ENCODE measurements at regions not wholly inside any gene's neighbourhood (a gene's known extent, or its start where the extent isn't known, plus 50 kb on each side); places are given as distances from the start of the nearest gene placed in this dataset.

DNA sequence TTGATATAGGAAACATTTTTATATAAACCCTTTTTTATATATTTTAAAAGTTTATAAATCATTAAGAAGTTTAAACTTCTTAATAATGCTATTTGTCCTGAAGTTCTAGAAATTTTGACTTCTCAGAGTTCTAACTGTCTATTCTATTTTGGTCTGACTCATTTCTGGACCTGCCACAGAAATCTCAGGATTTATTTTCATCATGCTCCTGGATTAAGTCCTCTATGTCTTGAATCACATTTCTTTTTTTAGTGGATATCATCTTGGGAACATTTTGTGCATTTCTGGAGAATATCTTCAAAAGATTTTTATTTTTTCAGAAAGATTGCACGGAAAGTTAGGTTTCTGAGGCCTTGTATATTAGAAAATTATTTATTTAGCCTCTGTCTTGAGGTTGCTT is 289.1 kb downstream of the NDFIP2 start:
- DNase-seq: no peak

DNA sequence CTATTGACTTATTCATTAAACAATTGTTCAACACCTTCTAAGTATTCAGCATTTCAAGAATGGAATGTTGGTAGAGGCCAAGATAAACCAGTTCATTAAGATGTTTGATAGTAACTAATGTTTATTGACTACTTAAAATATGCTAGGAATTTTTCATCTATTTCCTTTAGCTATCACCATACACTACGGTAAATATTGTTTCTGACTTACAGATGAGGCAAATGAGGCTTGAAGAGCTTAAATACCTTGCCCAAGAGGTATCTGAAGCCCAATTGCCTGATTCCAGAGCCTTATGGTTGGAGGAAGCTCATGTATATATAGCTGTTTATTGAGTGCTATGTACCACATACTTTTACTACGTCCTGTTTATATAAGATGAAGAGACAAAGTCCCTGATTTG is 286.2 kb downstream of the NDFIP2 start:
- DNase-seq: peak; percentile 71

DNA sequence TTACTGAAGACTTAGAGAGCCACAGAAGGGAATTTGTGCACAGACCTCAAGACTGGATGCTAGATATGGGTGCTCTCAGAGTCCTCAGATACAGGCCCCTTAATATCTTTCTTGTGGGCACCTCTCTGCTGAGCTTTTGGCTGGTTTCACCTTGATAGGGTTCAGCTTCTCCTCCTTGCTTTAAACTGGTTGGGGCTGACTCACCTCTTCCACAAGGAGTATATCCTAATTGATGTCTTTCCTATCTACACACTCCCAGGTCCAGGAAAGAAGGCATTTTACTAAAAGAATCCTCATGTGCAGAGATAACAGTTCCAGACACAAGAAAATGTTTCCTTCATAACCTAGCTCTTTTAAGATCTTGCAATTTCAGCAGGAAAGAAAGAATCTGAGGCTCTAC is 284.4 kb downstream of the NDFIP2 start:
- no peak for DNase-seq

DNA sequence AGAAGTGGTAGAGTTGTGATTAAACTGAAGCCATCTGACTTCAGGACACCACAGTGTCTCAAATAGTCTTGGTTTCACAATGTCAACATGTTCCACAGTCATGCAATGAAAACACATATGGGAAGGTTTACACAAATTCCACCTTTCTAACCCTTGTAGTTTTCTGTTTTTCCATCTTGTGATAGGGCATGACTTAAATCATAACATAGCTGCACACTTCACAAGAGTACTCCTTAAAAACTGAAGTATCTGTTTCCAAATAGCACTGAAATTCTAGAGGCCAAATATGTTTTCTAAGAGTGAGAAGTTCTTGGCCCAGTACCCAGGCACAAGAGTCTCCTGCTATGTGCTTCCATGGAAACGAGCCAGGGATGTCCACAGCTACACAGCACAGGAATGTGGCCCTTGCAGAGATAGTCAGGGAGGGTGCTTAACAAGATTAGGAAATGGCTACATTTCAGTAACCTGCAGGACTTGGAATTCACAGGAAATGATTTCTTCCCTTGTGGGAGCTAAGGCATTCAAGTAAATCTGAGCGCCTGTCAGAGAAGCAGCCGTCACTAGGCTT is 269.1 kb downstream of the NDFIP2 start:
- peak; percentile 87 for DNase-seq

DNA sequence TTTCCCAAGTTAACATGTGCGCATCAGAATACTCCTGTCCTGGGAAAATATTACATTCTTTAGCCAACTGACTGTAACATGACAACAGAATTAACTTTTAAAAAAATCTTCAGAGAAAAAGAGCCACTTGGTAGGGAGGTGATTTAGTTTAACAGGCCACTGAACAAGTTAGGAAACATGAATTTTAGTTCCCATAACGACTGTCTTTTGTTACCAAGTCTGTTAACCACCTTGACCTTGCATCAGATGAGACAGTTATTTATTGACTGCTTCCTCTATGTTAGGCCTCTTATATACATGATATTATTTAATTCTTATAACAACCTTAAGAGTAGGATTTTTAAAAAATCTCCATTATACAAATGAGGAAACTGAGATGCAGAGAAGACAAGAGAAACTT is 268.6 kb downstream of the NDFIP2 start:
- no peak for DNase-seq

DNA sequence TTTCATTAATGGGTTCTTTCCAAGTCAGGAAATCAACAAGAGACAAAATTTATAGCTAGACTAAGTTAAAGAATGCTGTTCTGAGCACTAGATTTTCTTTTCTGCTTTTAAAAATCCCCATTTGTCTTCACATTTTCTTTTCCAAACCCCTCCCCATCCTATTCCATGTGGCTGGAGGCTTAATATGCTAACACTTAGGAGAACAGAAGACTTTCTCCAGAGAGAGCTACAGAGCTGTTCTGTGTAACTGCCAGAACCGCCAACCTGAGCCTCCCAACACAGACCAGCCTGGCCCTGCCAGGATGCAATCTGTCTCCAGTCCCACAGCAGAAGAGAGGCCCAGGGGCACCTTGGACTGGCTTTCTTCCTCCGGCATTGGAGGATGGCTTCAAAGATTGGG is 264.1 kb downstream of the NDFIP2 start:
- no peak for DNase-seq

DNA sequence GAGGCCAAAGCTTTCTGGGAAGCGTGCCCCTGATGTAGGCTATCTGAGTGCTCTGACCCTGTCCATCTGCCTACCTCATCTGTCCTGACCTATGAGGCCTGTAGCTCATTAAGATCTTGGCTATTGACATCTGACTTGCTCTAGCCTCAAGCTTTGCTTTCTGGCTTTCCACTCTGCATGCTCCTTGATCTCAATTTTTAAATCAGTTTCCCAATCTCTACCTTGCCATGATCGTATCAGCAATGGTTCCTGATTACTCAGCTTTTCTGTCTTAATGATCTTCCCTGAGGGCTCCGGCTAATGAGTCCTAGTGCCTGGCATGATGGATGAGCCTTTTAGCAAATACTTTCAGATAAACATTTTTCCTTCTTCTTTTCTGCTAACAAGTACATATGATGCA is 262.0 kb downstream of the NDFIP2 start:
- no peak for DNase-seq

DNA sequence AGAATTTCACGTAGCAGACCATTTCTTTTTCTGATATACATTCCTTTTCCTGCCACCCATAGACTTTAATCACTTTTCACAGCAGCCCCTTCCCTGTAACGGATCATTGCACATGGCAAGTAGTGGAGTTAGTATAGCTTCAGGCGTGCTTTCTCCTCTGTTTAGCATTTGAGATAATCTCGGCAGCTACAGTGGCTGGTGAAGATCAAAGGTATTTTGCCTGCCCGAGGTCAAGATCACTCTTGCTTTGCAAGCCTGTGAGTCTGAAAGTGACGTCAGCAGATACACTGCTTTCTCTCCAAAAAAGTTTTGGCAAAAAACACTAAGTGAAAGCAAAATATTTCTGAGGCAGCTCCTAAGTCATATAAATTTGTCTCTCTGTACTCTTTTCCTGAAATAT is 260.0 kb downstream of the NDFIP2 start:
- no peak for DNase-seq

DNA sequence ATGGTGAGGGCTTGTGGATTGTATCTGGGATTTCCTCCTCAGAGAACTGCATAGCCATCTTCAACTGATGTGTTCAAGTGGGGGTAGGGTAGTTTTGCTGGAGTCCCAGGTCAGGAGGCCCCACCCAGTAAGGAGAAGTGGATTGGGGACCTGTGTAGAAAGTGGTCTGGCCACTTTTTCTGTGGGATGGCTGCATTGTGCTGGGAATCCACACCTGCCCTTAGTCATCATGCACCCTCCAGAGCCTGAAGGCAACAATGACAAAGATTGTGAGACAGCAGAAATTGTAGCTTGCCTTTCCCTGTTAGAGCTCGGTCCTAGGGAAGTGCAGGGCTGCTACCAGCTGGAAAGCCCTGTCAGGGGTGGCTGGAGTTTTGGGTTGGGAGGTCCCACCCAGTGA is 255.4 kb downstream of the NDFIP2 start:
- no peak for DNase-seq

DNA sequence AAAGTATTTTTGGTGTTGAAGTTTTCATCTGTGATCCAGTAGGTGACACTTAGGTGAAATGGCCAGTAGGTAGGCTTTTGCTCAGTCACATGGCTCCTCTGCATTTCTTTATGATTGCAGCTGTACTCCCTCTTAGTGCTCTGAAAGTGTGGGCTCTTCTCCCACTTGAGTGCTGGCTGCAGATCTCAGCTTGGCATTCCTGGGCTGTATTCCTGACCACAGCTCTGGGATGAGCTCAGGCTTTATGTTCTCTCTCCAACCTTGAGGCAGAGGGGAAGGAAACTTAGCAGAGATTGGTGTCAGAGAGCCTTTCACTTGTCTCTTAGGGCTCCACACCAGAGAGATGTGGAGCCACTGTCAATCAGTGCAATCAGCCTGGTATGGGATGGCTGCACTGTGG is 254.3 kb downstream of the NDFIP2 start:
- no peak for DNase-seq

DNA sequence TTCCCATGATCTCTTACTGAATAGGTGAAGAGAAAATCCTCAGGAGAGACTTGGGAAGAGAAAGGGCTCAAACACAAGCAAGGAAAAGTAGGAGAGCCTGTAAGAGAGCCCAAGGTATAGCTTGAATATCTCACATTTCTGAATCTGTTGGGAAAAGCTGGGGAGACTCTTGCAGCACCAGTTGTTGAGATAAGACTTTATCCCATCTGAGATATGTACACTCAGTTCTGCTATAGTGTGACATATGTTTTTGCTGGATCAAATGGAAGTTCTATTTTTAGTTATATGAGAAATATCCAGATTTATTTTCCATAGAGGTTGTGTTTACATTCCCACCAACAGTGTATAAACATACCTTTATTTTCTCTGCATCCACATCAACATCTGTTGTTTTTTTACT is 246.1 kb downstream of the NDFIP2 start:
- DNase-seq: no peak

DNA sequence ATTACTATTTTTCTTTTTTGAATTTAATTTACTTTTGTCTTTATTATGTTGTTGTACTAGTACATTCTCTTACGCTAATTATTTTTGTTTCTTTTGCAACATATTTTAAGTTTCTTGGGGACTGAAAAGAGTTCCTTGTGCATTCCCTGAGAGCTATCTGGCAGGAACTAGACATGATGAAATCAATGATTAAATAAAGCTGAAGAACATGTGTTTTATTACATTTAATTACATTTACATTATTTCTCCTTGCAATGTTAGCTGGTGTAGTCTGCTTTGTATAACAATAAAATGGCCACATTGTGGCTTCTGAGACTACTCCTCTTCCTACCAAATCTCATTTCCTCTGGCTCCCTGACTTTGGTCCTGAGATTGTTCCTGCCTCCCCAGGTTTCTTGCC is 244.9 kb downstream of the NDFIP2 start:
- DNase-seq: no peak

DNA sequence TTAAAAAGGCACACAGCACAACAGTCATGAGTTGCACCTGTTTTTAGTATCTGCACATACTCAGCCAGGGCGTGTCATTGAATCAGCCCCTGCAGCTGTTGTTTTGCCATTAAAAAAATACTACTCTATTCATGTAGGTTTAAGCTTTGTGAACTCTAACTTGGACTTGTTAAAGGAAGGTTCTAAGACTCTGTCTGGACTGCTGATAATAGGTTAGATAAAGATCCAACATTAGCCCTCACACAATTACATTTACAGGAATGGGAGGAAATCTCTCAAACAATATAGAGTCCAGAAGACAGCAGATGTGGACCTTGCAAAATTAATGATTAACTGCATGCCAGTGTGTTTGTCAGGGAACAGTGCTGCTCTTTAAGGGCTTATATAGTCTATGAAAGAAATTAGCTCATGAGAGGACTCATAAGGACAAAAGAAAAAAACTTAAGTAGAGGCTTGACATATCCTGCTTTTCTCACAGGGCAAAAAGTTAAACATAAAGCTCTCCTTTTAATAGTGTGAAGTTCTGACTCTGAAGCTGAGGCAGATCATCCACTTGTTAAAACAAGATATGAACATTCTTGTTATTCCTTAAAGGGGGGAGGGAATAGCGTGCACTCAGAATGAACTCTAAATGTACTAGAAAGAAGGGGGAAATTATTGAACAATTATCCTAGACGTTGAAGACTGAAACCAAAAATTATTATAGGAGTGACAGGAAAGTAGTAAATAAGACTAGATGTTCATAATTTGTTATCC is 243.6 kb downstream of the NDFIP2 start:
- DNase-seq: peak; percentile 80

DNA sequence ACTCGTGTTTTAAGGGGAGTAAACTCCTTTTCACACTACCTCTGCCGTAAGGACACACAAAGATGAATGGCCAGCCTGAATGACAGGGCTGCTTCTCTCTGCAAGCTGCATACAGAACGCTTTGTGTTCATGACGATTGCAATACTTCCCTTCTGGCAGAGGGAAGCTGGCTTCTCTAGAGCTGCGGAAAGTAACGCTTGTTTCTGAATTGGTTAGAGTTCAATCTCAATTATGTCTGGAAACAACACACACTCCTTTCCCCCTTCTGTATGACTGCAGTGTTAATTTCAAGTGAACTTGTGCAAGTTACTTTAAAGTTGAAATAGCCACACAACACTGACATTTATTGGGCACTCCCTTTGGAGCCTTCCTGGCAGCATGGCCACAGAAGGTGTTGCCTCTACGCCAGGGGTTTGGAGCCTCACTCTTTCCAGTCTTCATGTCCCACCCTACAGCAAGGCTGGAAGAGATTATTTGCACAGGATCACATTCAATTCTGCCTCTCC is 242.6 kb downstream of the NDFIP2 start:
- peak; percentile 11 for DNase-seq

DNA sequence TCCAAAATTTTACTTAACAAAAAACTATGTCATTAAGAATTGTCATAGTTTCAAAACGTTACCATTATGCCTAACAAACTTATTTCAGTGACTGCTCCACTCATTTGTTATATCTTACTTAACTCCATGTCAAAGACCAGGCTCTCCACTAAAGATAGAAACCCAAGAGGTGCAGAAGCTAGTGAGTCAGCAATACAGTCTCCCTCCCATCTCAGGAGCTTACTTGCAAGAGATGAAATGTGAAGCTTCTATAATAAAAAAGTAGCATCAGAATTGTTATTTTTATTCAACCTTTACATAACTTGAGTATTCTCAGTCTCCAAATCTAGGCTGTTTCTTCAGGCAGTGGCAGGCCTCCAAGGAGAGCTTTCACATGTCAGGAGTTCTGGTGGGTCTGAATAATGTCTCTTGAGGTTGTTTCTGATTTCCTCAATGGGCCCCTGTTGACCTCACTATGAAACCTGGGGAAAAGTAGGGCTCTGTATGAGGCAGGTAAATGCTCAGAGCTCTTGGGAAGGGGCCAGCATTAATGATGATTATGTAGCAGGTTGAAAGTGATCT is 242.0 kb downstream of the NDFIP2 start:
- no peak for DNase-seq

DNA sequence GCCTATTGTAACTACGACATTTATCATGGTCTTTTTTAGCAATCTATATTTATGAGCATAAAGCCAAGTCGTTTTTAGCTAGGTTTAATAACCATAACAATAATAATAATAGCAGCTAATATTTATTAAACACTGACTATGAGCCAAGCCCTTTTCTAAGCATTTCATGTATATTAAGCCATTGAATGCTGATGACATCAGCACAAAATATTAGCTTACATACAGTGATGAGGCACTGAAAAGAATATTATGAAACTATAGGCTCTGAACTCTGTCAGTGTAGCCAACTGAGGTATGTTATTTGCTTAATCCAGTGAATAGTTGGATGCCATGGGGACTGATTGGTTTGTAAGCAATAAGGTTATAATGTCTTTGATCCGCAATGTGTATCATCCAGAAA is 235.2 kb downstream of the NDFIP2 start:
- DNase-seq: no peak

DNA sequence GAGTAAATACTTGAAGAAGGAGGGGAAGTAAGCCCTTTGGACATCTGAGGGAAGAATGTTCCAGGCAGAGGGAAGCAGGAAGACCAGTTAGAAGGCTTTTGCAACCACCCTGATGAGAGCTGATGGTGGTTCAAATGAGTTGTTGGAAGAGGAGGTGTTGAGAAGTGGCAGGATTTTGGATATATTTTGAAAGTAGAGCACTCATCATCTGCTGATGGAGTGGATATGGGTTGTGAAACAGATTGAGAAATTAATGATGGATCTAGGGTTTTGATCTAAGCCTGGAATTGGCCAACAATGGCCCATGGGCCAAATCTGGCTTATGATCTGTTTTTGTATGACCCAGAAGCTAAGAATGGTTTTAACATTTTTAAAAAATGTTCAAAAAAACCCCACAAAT is 230.7 kb downstream of the NDFIP2 start:
- no peak for DNase-seq

DNA sequence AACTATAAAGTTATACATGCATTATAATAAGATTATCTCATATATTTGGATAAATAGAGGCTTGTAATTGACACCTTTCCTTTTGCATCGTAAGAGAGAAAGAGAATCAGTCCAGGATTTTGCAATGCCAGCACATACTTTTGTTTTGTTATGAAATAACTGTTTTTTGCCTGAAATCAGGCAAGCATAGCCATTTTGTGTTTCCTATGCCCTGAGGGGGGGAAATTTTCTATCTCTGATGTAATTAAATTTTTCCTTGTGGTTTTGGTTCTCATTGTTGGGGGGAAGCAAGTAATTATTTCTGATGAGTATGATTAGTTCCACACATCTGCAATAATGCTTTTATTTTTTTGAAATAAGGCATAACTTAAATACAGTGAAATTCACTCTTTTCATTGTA is 229.4 kb downstream of the NDFIP2 start:
- DNase-seq: no peak

DNA sequence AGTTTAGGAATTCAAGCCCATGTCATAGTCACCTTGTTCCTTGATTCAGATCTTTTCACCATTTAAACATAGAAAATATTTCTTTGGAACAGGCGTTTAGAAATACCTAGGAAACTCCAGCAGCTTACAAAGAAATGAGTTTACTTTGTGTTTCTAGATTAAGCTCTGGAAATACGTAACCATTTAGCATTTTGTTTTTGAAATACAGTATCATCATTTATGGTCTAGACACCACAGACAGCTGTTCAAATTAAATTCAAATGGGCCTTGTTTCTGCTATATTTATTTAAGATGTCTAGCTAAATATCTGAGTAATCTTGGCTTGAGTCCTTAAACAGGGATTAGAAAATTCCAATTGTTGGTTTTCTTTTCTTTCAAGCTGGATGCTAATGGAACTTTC is 228.5 kb downstream of the NDFIP2 start:
- no peak for DNase-seq

DNA sequence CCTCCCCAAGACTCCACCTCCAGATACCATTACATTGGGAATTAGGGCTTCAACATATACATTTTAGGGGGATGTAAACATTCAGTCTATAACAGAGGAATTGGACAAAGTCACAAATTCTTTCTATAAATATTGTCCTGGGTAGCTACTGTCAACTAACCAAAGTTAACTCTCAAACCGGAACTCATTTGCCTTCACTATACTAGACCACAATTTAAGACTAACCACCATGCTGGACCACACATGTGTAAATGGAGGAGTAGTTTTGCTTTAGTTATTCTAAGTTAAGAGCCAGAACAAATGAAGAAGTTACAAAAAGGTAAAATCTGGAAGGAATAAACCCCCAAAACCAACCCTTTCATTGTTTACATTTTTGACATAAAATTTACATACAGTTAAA is 222.8 kb downstream of the NDFIP2 start:
- no peak for DNase-seq

DNA sequence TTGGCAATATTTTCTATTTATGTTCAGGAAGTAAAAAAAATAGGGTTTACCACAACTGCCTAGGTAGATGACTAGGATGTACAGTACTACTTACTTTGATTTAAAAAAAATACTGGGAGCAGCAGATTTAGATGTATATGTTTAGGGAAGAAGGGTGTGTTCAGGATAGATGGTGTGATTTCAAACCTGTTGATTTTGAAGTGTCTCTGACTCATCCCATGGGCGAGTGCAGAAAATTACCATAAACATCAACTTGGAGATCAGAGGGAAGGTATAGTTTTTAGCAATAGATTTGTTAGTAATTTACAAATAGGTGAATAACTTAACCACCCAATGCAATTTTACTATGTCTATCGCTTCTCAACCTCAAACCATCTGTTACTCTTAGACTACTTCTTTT is 214.8 kb downstream of the NDFIP2 start:
- no peak for DNase-seq

DNA sequence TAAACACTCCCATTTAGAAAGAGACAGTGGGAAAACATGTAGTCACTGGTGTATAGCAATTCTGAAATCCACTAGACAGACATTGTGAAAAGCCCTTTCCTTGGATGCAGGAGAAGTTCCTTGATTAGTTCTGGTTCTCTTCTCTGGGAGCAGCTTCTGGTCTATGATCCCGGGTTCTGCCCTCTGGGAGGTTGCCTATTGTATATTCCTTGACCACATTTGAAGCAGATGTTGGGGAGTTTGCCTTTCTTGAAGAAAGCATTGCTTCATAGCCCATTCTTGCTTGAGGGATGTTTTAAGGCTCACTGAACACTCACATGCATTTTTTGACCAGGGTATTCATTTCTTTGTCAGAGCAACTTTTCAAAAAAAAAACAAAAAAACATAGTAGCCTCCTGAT is 211.9 kb downstream of the NDFIP2 start:
- no peak for DNase-seq

DNA sequence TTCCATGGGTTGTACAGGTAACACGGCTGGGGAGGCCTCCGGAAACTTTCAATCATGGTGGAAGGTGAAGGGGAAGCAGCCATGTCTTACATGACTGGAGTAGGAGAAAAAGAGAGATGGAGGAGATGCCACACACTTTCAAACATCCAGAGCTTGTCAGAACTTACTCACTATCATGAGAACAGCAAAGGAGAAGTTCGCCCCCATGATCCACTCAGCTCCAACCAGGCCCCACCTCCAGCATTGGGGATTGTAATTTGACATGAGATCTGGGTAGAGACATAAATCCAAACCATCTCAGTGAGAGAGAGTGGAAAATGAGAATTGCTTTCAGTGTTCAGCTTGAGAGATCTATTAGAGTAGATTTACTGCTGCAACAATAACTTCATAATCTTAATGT is 210.9 kb downstream of the NDFIP2 start:
- no peak for DNase-seq

DNA sequence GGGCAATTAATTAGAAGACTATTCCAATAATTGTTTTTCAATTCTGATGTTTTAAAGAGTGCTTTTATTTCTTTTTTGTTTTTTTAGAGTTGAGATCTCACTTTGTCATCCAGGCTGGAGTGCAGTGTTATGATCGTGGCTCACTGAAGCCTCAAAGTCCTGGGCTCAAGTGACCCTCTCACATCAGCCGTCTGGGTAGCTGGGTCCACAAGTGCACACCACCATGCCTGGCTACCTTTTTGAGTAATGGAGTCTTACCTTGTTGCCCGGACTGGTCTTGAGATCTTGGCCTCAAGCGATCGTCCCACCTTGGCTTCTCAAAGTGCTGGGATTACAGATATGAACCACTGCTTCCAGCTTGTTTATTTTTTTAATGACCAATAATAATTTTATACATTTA is 207.8 kb downstream of the NDFIP2 start:
- no peak for DNase-seq

DNA sequence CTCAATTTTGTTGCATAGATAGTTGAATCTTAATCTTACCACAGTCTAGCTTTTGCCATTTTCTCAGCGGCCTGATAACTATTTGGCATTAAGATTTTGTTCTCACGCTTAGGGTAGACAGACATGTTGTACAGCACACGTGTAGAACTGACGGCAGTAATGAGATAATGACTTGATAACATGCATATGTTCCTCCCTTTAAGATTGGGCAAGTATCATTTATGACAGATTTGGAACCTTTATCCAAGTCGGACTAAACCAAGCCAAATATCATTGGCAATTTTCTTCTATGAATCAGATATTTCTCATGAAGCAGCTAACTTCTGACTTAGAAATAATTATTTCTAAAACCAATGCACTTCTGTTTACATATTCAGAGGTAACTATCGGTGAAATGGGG is 205.5 kb downstream of the NDFIP2 start:
- DNase-seq: no peak
